WTC11 (cell line): ENCODE measurements at regions not wholly inside any gene's neighbourhood (a gene's known extent, or its start where the extent isn't known, plus 50 kb on each side); places are given as distances from the start of the nearest gene placed in this dataset.

Experiments used
- ATAC-seq: fragments of 200-7000 bp; cut with Tn5 transposase; 2 replicates; pipeline ENCODE4 v1.10.0; 2021; ENCODE audit warnings: mild to moderate bottlenecking, moderate library complexity
- CTCF ChIA-PET: fragments of 300-600 bp; sonication (Branson Sonifier 250); formaldehyde crosslinking; loops from one replicate; lab custom pipeline; 2021; ENCODE audit warnings: antibody characterized with exemption; lab: Charles Lee
- POLR2A ChIA-PET: fragments of 350-600 bp; sonication (Branson Sonifier 250); formaldehyde crosslinking; loops from one replicate; lab custom pipeline; 2021; ENCODE audit warnings: antibody characterized with exemption; lab: Charles Lee
- DNase-seq: peaks from one replicate; pipeline ENCODE4 v3.0.0; 2021; ENCODE audit warnings: low spot score
- H3K27ac Mint-ChIP-seq: 2 replicates; pipeline ENCODE4 v1.8.0; 2021; ENCODE audit warnings: mixed read lengths
- H3K27me3 Mint-ChIP-seq: 2 replicates; pipeline ENCODE4 v1.8.0; 2021; ENCODE audit warnings: low read depth, mild to moderate bottlenecking, moderate library complexity, mixed read lengths
- H3K36me3 Mint-ChIP-seq: 2 replicates; pipeline ENCODE4 v1.8.0; 2021; ENCODE audit warnings: mixed read lengths
- H3K4me1 Mint-ChIP-seq: 2 replicates; pipeline ENCODE4 v1.8.0; 2022; ENCODE audit warnings: mixed read lengths
- H3K4me3 Mint-ChIP-seq: 2 replicates; pipeline ENCODE4 v1.8.0; 2021; ENCODE audit warnings: mild to moderate bottlenecking, moderate library complexity, mixed read lengths
- H3K9me3 Mint-ChIP-seq: 2 replicates; pipeline ENCODE4 v1.8.0; 2021; ENCODE audit warnings: mixed read lengths
- ATF1 ChIP-seq: sonication (generic); formaldehyde crosslinking; IDR thresholded peaks from 2 replicates; pipeline ENCODE4 v1.8.1; 2023; ENCODE audit warnings: mild to moderate bottlenecking, moderate library complexity, missing genetic modification reagents
- CREM ChIP-seq: sonication (generic); formaldehyde crosslinking; IDR thresholded peaks from 2 replicates; pipeline ENCODE4 v1.8.1; 2022; ENCODE audit warnings: mild to moderate bottlenecking, missing genetic modification reagents, moderate library complexity
- E2F1 ChIP-seq: sonication (generic); formaldehyde crosslinking; IDR thresholded peaks from 2 replicates; pipeline ENCODE4 v1.8.0; 2022; ENCODE audit warnings: mild to moderate bottlenecking, missing genetic modification reagents
- EMX1 ChIP-seq: fragments of 250-450 bp; sonication (Bioruptor Pico); IDR thresholded peaks from 2 replicates; pipeline ENCODE4 v1.8.0; 2021; ENCODE audit warnings: mild to moderate bottlenecking
- ETV6 ChIP-seq: sonication (generic); formaldehyde crosslinking; IDR thresholded peaks from 2 replicates; pipeline ENCODE4 v1.8.1; 2022; ENCODE audit warnings: mild to moderate bottlenecking, missing genetic modification reagents
- FOXJ3 ChIP-seq: sonication (generic); formaldehyde crosslinking; IDR thresholded peaks from 2 replicates; pipeline ENCODE4 v1.9.0; 2021; ENCODE audit warnings: missing genetic modification reagents, mild to moderate bottlenecking, borderline replicate concordance
- IRF1 ChIP-seq: sonication (generic); formaldehyde crosslinking; IDR thresholded peaks from 2 replicates; pipeline ENCODE4 v1.8.0; 2023; ENCODE audit warnings: missing genetic modification reagents
- MYBL2 ChIP-seq: sonication (generic); formaldehyde crosslinking; IDR thresholded peaks from 2 replicates; pipeline ENCODE4 v1.8.1; 2023; ENCODE audit warnings: mild to moderate bottlenecking, moderate library complexity, missing genetic modification reagents
- NR2C2 ChIP-seq: sonication (generic); formaldehyde crosslinking; IDR thresholded peaks from 2 replicates; pipeline ENCODE4 v1.8.0; 2022; ENCODE audit warnings: mild to moderate bottlenecking, missing genetic modification reagents
- OVOL2 ChIP-seq: fragments of 250-450 bp; sonication (Bioruptor Pico); IDR thresholded peaks from 2 replicates; pipeline ENCODE4 v1.9.0; 2021; ENCODE audit warnings: mild to moderate bottlenecking, borderline replicate concordance
- RELA ChIP-seq: sonication (generic); formaldehyde crosslinking; IDR thresholded peaks from 2 replicates; pipeline ENCODE4 v1.8.1; 2022; ENCODE audit warnings: missing genetic modification reagents, mild to moderate bottlenecking, borderline replicate concordance
- SOX15 ChIP-seq: fragments of 250-450 bp; sonication (Bioruptor Pico); IDR thresholded peaks from 2 replicates; pipeline ENCODE4 v1.9.0; 2021; ENCODE audit warnings: mild to moderate bottlenecking
- SP1 ChIP-seq: sonication (generic); formaldehyde crosslinking; conservative IDR thresholded peaks from 2 replicates; pipeline ENCODE4 v1.8.1; 2022; ENCODE audit warnings: missing genetic modification reagents
- ZMAT4 ChIP-seq: fragments of 250-450 bp; sonication (Bioruptor Pico); IDR thresholded peaks from 2 replicates; pipeline ENCODE4 v1.9.0; 2021; ENCODE audit warnings: mild to moderate bottlenecking
- ZNF232 ChIP-seq: sonication (generic); formaldehyde crosslinking; IDR thresholded peaks from 2 replicates; pipeline ENCODE4 v1.8.0; 2022; ENCODE audit warnings: mild to moderate bottlenecking, missing genetic modification reagents
- ZNF317 ChIP-seq: sonication (generic); formaldehyde crosslinking; IDR thresholded peaks from 2 replicates; pipeline ENCODE4 v1.8.1; 2023; ENCODE audit warnings: low read depth, mild to moderate bottlenecking, moderate library complexity, missing genetic modification reagents, borderline replicate concordance
- ZNF512 ChIP-seq: sonication (generic); formaldehyde crosslinking; IDR thresholded peaks from 2 replicates; pipeline ENCODE4 v1.8.1; 2022; ENCODE audit warnings: missing genetic modification reagents, borderline replicate concordance
- TF ChIP-seq, protein P1 (sequence below): sonication (generic); formaldehyde crosslinking; IDR thresholded peaks from 2 replicates; pipeline ENCODE4 v1.8.1; 2022; ENCODE audit warnings: low read depth, mild to moderate bottlenecking, moderate library complexity, missing genetic modification reagents, borderline replicate concordance
- TF ChIP-seq, protein P2 (sequence below): sonication (generic); formaldehyde crosslinking; IDR thresholded peaks from 2 replicates; pipeline ENCODE4 v1.8.1; 2023; ENCODE audit warnings: mild to moderate bottlenecking, missing genetic modification reagents
- TF ChIP-seq, protein P3 (sequence below): sonication (generic); formaldehyde crosslinking; conservative IDR thresholded peaks from 2 replicates; pipeline ENCODE4 v1.8.1; 2023; ENCODE audit warnings: mild to moderate bottlenecking, low read depth, missing genetic modification reagents, moderate library complexity
- TF ChIP-seq, protein P4 (sequence below): sonication (generic); formaldehyde crosslinking; IDR thresholded peaks from 2 replicates; pipeline ENCODE4 v1.8.1; 2023; ENCODE audit warnings: mild to moderate bottlenecking, missing genetic modification reagents
- TF ChIP-seq, protein P5 (sequence below): sonication (generic); formaldehyde crosslinking; conservative IDR thresholded peaks from 2 replicates; pipeline ENCODE4 v1.8.1; 2022; ENCODE audit warnings: mild to moderate bottlenecking, missing genetic modification reagents
- TF ChIP-seq, protein P6 (sequence below): sonication (generic); formaldehyde crosslinking; IDR thresholded peaks from 2 replicates; pipeline ENCODE4 v1.8.1; 2022; ENCODE audit warnings: low read depth, missing genetic modification reagents, borderline replicate concordance

DNA sequence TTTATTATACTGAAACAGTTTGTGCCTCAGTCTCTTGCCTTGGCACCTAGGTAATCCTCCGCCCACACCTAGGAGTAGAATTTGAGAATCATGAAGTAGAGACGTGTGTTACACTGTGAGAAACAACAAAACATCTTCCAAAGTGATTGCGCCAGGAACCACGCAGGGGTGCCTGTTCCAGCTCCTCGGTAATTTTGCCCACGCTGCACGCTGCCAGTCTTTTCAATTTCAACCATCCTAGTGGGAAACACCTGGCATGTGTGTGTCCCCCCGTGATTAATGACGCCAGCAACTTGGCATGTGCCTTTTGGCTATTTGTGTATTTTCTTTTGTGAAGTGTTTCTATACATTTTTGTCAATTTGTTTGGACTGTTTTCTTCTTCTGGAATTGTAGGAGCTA, 919.1 kb downstream of the BRD1 start (continued):
- TF ChIP-seq IRF1 (CRISPR knock-in tag) = no peak
- TF ChIP-seq NR2C2 (CRISPR knock-in tag) = no peak
- TF ChIP-seq E2F1 = no peak
- TF ChIP-seq, protein P1, sequence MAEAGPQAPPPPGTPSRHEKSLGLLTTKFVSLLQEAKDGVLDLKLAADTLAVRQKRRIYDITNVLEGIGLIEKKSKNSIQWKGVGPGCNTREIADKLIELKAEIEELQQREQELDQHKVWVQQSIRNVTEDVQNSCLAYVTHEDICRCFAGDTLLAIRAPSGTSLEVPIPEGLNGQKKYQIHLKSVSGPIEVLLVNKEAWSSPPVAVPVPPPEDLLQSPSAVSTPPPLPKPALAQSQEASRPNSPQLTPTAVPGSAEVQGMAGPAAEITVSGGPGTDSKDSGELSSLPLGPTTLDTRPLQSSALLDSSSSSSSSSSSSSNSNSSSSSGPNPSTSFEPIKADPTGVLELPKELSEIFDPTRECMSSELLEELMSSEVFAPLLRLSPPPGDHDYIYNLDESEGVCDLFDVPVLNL (CRISPR knock-in tag) = no peak
- TF ChIP-seq ATF1 = no peak
- no peak for TF ChIP-seq ZNF512 (CRISPR knock-in tag)
- TF ChIP-seq ZMAT4 (CRISPR knock-in tag) = no peak
- no peak for TF ChIP-seq MYBL2 (CRISPR knock-in tag)
- TF ChIP-seq, protein P2, sequence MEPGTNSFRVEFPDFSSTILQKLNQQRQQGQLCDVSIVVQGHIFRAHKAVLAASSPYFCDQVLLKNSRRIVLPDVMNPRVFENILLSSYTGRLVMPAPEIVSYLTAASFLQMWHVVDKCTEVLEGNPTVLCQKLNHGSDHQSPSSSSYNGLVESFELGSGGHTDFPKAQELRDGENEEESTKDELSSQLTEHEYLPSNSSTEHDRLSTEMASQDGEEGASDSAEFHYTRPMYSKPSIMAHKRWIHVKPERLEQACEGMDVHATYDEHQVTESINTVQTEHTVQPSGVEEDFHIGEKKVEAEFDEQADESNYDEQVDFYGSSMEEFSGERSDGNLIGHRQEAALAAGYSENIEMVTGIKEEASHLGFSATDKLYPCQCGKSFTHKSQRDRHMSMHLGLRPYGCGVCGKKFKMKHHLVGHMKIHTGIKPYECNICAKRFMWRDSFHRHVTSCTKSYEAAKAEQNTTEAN (CRISPR knock-in tag) = no peak

- H3K9me3 Mint-ChIP-seq = no peaks in the 10 kb centered on the region
- ChIA-PET POLR2A (no interaction called here), CTCF (interaction anchor here (1.2 kb wide), 1 partner anchor 14 kb away, joined by 3 read pairs; no protein-coding TSS in a partner anchor)
- no peak overlapping the region for H3K27ac Mint-ChIP-seq
- no peaks in the 10 kb centered on the region for H3K36me3 Mint-ChIP-seq
- no peak for ATAC-seq
- no peak for DNase-seq
- H3K4me3 Mint-ChIP-seq = no peak overlapping the region
- H3K4me1 Mint-ChIP-seq = no peaks in the 10 kb centered on the region
- H3K27me3 Mint-ChIP-seq = peaks cover 26% of the 10 kb centered on the region
- TF ChIP-seq SP1 (CRISPR knock-in tag) (no peak), EMX1 (CRISPR knock-in tag) (no peak), FOXJ3 (no peak), CREM (no peak), RELA (CRISPR knock-in tag) (no peak), ZNF317 (CRISPR knock-in tag) (no peak), ZNF232 (CRISPR knock-in tag) (no peak), SOX15 (no peak), OVOL2 (no peak), ETV6 (CRISPR knock-in tag) (no peak), E2F1 (no peak)
- TF ChIP-seq, protein P3, sequence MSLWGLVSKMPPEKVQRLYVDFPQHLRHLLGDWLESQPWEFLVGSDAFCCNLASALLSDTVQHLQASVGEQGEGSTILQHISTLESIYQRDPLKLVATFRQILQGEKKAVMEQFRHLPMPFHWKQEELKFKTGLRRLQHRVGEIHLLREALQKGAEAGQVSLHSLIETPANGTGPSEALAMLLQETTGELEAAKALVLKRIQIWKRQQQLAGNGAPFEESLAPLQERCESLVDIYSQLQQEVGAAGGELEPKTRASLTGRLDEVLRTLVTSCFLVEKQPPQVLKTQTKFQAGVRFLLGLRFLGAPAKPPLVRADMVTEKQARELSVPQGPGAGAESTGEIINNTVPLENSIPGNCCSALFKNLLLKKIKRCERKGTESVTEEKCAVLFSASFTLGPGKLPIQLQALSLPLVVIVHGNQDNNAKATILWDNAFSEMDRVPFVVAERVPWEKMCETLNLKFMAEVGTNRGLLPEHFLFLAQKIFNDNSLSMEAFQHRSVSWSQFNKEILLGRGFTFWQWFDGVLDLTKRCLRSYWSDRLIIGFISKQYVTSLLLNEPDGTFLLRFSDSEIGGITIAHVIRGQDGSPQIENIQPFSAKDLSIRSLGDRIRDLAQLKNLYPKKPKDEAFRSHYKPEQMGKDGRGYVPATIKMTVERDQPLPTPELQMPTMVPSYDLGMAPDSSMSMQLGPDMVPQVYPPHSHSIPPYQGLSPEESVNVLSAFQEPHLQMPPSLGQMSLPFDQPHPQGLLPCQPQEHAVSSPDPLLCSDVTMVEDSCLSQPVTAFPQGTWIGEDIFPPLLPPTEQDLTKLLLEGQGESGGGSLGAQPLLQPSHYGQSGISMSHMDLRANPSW (CRISPR knock-in tag) = no peak
- TF ChIP-seq, protein P4, sequence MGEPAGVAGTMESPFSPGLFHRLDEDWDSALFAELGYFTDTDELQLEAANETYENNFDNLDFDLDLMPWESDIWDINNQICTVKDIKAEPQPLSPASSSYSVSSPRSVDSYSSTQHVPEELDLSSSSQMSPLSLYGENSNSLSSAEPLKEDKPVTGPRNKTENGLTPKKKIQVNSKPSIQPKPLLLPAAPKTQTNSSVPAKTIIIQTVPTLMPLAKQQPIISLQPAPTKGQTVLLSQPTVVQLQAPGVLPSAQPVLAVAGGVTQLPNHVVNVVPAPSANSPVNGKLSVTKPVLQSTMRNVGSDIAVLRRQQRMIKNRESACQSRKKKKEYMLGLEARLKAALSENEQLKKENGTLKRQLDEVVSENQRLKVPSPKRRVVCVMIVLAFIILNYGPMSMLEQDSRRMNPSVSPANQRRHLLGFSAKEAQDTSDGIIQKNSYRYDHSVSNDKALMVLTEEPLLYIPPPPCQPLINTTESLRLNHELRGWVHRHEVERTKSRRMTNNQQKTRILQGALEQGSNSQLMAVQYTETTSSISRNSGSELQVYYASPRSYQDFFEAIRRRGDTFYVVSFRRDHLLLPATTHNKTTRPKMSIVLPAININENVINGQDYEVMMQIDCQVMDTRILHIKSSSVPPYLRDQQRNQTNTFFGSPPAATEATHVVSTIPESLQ (CRISPR knock-in tag) = no peak
- TF ChIP-seq, protein P5, sequence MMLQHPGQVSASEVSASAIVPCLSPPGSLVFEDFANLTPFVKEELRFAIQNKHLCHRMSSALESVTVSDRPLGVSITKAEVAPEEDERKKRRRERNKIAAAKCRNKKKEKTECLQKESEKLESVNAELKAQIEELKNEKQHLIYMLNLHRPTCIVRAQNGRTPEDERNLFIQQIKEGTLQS (CRISPR knock-in tag) = no peak
- TF ChIP-seq, protein P6, sequence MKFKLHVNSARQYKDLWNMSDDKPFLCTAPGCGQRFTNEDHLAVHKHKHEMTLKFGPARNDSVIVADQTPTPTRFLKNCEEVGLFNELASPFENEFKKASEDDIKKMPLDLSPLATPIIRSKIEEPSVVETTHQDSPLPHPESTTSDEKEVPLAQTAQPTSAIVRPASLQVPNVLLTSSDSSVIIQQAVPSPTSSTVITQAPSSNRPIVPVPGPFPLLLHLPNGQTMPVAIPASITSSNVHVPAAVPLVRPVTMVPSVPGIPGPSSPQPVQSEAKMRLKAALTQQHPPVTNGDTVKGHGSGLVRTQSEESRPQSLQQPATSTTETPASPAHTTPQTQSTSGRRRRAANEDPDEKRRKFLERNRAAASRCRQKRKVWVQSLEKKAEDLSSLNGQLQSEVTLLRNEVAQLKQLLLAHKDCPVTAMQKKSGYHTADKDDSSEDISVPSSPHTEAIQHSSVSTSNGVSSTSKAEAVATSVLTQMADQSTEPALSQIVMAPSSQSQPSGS (CRISPR knock-in tag) = no peak
Observed at GRCh38 chr22:48907591-48907990, 920.1 kb downstream of the BRD1 start.
